ENCODE measurements at regions not wholly inside any gene's neighbourhood (a gene's known extent, or its start where the extent isn't known, plus 50 kb on each side); places are given as distances from the start of the nearest gene placed in this dataset.

- intact Hi-C loops (cut with DNase I; ENCODE audit: low total_unique reads), result no loop called here
- DNase-seq, result no peak
- H3K27me3 ChIP-seq, result peaks cover 9% of the 10 kb centered on the region
- peaks cover 10% of the 10 kb centered on the region in 2 donors for H3K9me3 ChIP-seq
- in situ Hi-C loops (cut with MboI; ENCODE audit: low pct_ligation_motif_present in 1 of 4, low pct_unique_long_range_greater_than_20kb in 1 of 4, low sequenced_read_pairs in 3 of 4), result loop anchor here in 3 of 4 donors (10.0 to 25.0 kb wide), 3 partner anchors 262 to 1129 kb away; no protein-coding TSS in a partner anchor
- 73 to 76% methylated on average over 4 to 9 of the region's 9 CpGs for WGBS, 2 donors (ENCODE audit: low coverage in 1 of 2)
- no peaks in the 10 kb centered on the region for H3K36me3 ChIP-seq
- H3K4me3 ChIP-seq, result no peak overlapping the region
- H3K27ac ChIP-seq, result no peak overlapping the region
- H3K4me1 ChIP-seq, result no peaks in the 10 kb centered on the region
- no peak for TF ChIP-seq POLR2A (IDR thresholded peaks at IDR 0.05)
- no peak for TF ChIP-seq EP300 (IDR thresholded peaks at IDR 0.05; ENCODE audit: low read depth)
- TF ChIP-seq POLR2AphosphoS5 (IDR thresholded peaks at IDR 0.05), result no peak
- TF ChIP-seq CTCF (IDR thresholded peaks at IDR 0.05), result no peak
Measured at GRCh38 chr20:57083072-57083471, 183.4 kb downstream of the BMP7 start.

DNA sequence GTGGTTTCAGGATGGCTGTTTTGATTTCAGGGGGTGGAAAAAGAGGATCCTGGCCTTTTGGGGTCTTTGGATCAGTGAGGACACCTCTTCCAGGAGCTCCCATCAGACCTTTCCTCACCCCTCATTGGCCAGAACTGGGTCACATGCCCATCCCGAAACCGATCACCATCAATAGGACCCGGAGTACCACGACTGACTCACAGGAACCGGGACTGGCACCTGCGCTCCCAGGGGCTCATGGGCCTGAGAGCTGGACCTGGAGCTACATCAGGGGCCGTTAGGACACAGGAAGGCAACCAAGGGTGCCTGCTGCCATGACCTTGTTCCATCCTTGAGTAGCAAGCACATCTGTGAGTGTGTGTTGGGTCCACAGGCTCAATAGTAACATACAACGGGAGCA lies 180.4 kb downstream of the BMP7 start:
- in situ Hi-C loops (cut with MboI; ENCODE audit: low pct_ligation_motif_present in 1 of 4, low pct_unique_long_range_greater_than_20kb in 1 of 4, low sequenced_read_pairs in 3 of 4) (loop anchor here (5.0 to 25.0 kb wide), 5 partner anchors 256 to 1126 kb away; no protein-coding TSS in a partner anchor), intact Hi-C loops (cut with DNase I; ENCODE audit: low total_unique reads) (no loop called here)
- no peaks in the 10 kb centered on the region for H3K9me3 ChIP-seq
- H3K36me3 ChIP-seq, result no peaks in the 10 kb centered on the region
- peaks cover 0 to 4% (median 1%) of the 10 kb centered on the region in 4 donors for H3K4me1 ChIP-seq
- H3K27ac ChIP-seq, result no peak overlapping the region
- no peak overlapping the region for H3K4me3 ChIP-seq
- DNase-seq, result no peak
- WGBS, 2 donors (ENCODE audit: low coverage in 1 of 2), result 82% methylated on average over 8 of the region's 8 CpGs; no CpG with 5 or more reads in 1 of the 2 donors
- peaks cover 19% of the 10 kb centered on the region for H3K27me3 ChIP-seq
- TF ChIP-seq POLR2AphosphoS5 (IDR thresholded peaks at IDR 0.05), result no peak
- TF ChIP-seq POLR2A (IDR thresholded peaks at IDR 0.05), result no peak
- TF ChIP-seq CTCF (IDR thresholded peaks at IDR 0.05), result no peak
- TF ChIP-seq EP300 (IDR thresholded peaks at IDR 0.05; ENCODE audit: low read depth), result no peak

- DNase-seq, result no peak
- Histone ChIP-seq H3K4me3 (no peak overlapping the region), H3K9me3 (no peaks in the 10 kb centered on the region), H3K27ac (no peak overlapping the region), H3K27me3 (peaks cover 19% of the 10 kb centered on the region), H3K4me1 (peaks cover 0 to 6% (median 2%) of the 10 kb centered on the region in 4 donors), H3K36me3 (no peaks in the 10 kb centered on the region)
- TF ChIP-seq CTCF (IDR thresholded peaks at IDR 0.05), result no peak
- no peak for TF ChIP-seq POLR2AphosphoS5 (IDR thresholded peaks at IDR 0.05)
- no peak for TF ChIP-seq EP300 (IDR thresholded peaks at IDR 0.05; ENCODE audit: low read depth)
- TF ChIP-seq POLR2A (IDR thresholded peaks at IDR 0.05), result no peak
- intact Hi-C loops (cut with DNase I; ENCODE audit: low total_unique reads) (no loop called here), in situ Hi-C loops (cut with MboI; ENCODE audit: low pct_ligation_motif_present in 1 of 4, low pct_unique_long_range_greater_than_20kb in 1 of 4, low sequenced_read_pairs in 3 of 4) (loop anchor here (5.0 to 25.0 kb wide), 5 partner anchors 255 to 1125 kb away; no protein-coding TSS in a partner anchor)
- WGBS, 2 donors (ENCODE audit: low coverage in 1 of 2), result 44 to 100% methylated on average over 2 to 10 of the region's 16 CpGs
Measured at GRCh38 chr20:57087102-57087501, 179.3 kb downstream of the BMP7 start.

DNA sequence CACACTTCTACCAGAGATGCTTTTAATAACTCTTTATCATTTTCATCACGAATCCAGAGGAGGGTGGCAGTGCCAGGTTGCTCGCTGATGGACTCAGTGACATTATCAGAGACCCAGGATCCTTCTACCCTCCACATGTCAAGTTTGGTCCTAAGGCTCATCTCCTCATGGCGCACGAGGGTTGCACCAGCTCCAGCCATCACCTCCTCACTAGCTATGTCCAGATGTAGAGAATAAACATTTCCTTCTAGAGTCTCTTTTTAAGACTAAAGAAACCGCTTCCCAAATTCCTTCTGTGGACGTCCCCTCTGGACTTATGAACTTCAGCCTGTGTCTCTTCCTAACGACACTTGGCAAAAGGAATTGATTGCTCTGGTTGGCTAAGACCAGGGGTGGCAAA lies 178.7 kb downstream of the BMP7 start:
- TF ChIP-seq EP300 (IDR thresholded peaks at IDR 0.05; ENCODE audit: low read depth) (no peak), CTCF (IDR thresholded peaks at IDR 0.05) (no peak), POLR2AphosphoS5 (IDR thresholded peaks at IDR 0.05) (no peak), POLR2A (IDR thresholded peaks at IDR 0.05) (no peak)
- Histone ChIP-seq H3K27ac (no peak overlapping the region), H3K4me3 (no peak overlapping the region), H3K36me3 (no peaks in the 10 kb centered on the region), H3K9me3 (no peaks in the 10 kb centered on the region), H3K27me3 (peaks cover 19% of the 10 kb centered on the region), H3K4me1 (peaks cover 0 to 8% (median 2%) of the 10 kb centered on the region in 4 donors)
- DNase-seq, result no peak
- WGBS, 2 donors (ENCODE audit: low coverage in 1 of 2), result 72 to 75% methylated on average over 6 to 7 of the region's 7 CpGs
- in situ Hi-C loops (cut with MboI; ENCODE audit: low pct_ligation_motif_present in 1 of 4, low pct_unique_long_range_greater_than_20kb in 1 of 4, low sequenced_read_pairs in 3 of 4) (loop anchor here (5.0 to 25.0 kb wide), 5 partner anchors 255 to 1125 kb away; no protein-coding TSS in a partner anchor), intact Hi-C loops (cut with DNase I; ENCODE audit: low total_unique reads) (no loop called here)
